HG03045 (cell line): ENCODE measurements at regions not wholly inside any gene's neighbourhood (a gene's known extent, or its start where the extent isn't known, plus 50 kb on each side); places are given as distances from the start of the nearest gene placed in this dataset.

ENCODE experiments used
- ATAC-seq: cut with Tn5 transposase; IDR thresholded peaks from one replicate; pipeline ENCODE4 v1.9.1; 2021; ENCODE audit warnings: mild to moderate bottlenecking, moderate library complexity; ENCODE audit not compliant: unreplicated experiment

- no peak for ATAC-seq
Measured at GRCh38 chr6:2433711-2434110, 188.3 kb upstream of the GMDS start.

- no peak for ATAC-seq
Measured at GRCh38 chr6:2433266-2433665, 187.9 kb upstream of the GMDS start.

GRCh38 chr6:2432292-2432691, 186.9 kb upstream of the GMDS start:
- no peak for ATAC-seq

GRCh38 chr6:2430612-2431011, 185.2 kb upstream of the GMDS start:
- no peak for ATAC-seq

GRCh38 chr6:2429460-2429859, 184.1 kb upstream of the GMDS start:
- no peak for ATAC-seq

GRCh38 chr6:2429032-2429431, 183.6 kb upstream of the GMDS start:
- no peak for ATAC-seq

GRCh38 chr6:2426561-2427340, 181.3 kb upstream of the GMDS start:
- ATAC-seq, result no peak

GRCh38 chr6:2416128-2416712, 170.8 kb upstream of the GMDS start:
- no peak for ATAC-seq

- no peak for ATAC-seq
Measured at GRCh38 chr6:2414885-2415547, 169.6 kb upstream of the GMDS start.

GRCh38 chr6:2412731-2413130, 167.3 kb upstream of the GMDS start:
- ATAC-seq, result no peak

- no peak for ATAC-seq
Measured at GRCh38 chr6:2410656-2411380, 165.4 kb upstream of the GMDS start.

GRCh38 chr6:2407525-2407924, 162.1 kb upstream of the GMDS start:
- no peak for ATAC-seq

GRCh38 chr6:2404211-2404929, 159.0 kb upstream of the GMDS start:
- no peak for ATAC-seq

GRCh38 chr6:2403546-2403945, 158.1 kb upstream of the GMDS start:
- ATAC-seq, result no peak

- no peak for ATAC-seq
Measured at GRCh38 chr6:2396846-2397630, 151.6 kb upstream of the GMDS start.

- ATAC-seq, result no peak
Measured at GRCh38 chr6:2396042-2396657, 150.7 kb upstream of the GMDS start.

- no peak for ATAC-seq
Measured at GRCh38 chr6:2388554-2389324, 143.3 kb upstream of the GMDS start.

- ATAC-seq, result no peak
Measured at GRCh38 chr6:2387445-2387844, 142.0 kb upstream of the GMDS start.

GRCh38 chr6:2385471-2385983, 140.1 kb upstream of the GMDS start:
- no peak for ATAC-seq
